ENCODE measurements at regions not wholly inside any gene's neighbourhood (a gene's known extent, or its start where the extent isn't known, plus 50 kb on each side); places are given as distances from the start of the nearest gene placed in this dataset.

GRCh38 chr5:145223582-145223981, 611.6 kb downstream of the PRELID2 start:
- TF ChIP-seq CTCF (conservative IDR thresholded peaks at IDR 0.05; ENCODE audit: low read length): no peak
- no peak for TF ChIP-seq EZH2phosphoT487 (IDR thresholded peaks at IDR 0.05; ENCODE audit: borderline replicate concordance)
